ENCODE measurements at regions not wholly inside any gene's neighbourhood (a gene's known extent, or its start where the extent isn't known, plus 50 kb on each side); places are given as distances from the start of the nearest gene placed in this dataset.

DNA sequence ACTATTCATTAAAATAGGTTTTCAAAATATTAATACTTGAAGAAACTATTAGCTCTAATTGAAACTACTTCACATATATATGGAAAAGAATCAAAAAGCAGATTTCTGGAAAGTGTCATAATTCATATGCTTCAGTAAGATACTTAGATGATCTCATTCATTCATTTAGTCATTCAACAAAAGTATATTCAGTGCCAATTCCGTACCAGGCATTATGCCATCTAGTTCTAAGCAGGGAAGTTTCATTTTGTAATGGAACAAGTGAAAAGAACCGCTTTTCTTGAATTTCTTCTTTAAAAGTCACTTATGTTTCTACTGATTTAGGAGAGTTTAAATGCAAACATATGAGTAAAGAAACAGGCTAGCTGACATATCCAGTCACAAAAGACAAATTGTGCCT, 118.3 kb upstream of the FAM20A start:
- Mint-ChIP-seq H3K4me3 (no peak overlapping the region), H3K4me1 (no peaks in the 10 kb centered on the region), H3K9me3 (peaks cover 2% of the 10 kb centered on the region), H3K27me3 (ENCODE audit: low read depth) (no peaks in the 10 kb centered on the region), H3K27ac (ENCODE audit: unreplicated experiment) (no peak overlapping the region), H3K36me3 (ENCODE audit: low read depth) (no peaks in the 10 kb centered on the region)
- TF ChIP-seq, protein P1, sequence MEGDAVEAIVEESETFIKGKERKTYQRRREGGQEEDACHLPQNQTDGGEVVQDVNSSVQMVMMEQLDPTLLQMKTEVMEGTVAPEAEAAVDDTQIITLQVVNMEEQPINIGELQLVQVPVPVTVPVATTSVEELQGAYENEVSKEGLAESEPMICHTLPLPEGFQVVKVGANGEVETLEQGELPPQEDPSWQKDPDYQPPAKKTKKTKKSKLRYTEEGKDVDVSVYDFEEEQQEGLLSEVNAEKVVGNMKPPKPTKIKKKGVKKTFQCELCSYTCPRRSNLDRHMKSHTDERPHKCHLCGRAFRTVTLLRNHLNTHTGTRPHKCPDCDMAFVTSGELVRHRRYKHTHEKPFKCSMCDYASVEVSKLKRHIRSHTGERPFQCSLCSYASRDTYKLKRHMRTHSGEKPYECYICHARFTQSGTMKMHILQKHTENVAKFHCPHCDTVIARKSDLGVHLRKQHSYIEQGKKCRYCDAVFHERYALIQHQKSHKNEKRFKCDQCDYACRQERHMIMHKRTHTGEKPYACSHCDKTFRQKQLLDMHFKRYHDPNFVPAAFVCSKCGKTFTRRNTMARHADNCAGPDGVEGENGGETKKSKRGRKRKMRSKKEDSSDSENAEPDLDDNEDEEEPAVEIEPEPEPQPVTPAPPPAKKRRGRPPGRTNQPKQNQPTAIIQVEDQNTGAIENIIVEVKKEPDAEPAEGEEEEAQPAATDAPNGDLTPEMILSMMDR (conservative IDR thresholded peaks at IDR 0.05), result no peak
- DNase-seq (ENCODE audit: low read depth, low spot score), result no peak

DNA sequence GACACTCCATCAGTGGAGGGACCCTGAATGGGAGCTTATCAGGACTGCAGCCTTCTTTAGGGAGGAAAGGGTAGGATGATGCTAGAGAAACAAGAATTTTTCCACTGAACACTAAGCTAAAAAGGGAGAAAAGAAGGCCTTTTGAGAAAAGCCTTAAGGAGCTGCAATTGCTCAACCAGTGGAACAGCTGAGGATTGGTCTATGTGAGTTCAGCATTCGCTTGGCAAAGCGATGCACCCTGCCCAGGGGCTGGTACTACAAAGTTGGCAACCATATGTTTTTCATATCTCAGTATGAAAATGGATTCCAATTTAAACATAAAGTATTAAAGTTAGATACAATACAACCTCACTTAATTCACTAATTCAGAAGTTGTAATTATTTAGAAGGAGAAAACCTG, 117.8 kb upstream of the FAM20A start:
- Mint-ChIP-seq H3K36me3 (ENCODE audit: low read depth) (no peaks in the 10 kb centered on the region), H3K27ac (ENCODE audit: unreplicated experiment) (no peak overlapping the region), H3K27me3 (ENCODE audit: low read depth) (no peaks in the 10 kb centered on the region), H3K9me3 (peaks cover 2% of the 10 kb centered on the region), H3K4me3 (no peak overlapping the region), H3K4me1 (no peaks in the 10 kb centered on the region)
- DNase-seq (ENCODE audit: low read depth, low spot score), result no peak
- TF ChIP-seq, protein P1 (conservative IDR thresholded peaks at IDR 0.05), result no peak

DNA sequence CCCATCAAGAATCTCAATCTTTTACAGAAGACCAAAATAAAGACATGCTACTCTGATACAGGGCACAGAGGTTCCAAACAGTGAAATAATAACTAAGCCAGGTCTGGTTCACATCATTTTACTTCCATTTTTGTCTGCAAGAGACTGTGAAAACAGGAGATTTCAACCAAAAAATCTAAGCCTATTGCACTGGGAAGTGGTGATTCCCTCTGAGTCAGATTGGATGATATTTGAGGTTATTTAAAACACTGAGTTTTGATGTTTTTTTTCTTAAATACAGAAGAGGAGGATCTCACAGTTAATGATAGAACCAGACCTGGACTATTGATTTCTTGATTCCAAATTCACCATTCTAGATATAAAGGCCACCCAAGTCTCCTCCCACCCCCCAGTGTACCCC, 117.3 kb upstream of the FAM20A start:
- Mint-ChIP-seq H3K27me3 (ENCODE audit: low read depth) (no peaks in the 10 kb centered on the region), H3K4me1 (no peaks in the 10 kb centered on the region), H3K9me3 (peaks cover 2% of the 10 kb centered on the region), H3K36me3 (ENCODE audit: low read depth) (no peaks in the 10 kb centered on the region), H3K4me3 (no peak overlapping the region), H3K27ac (ENCODE audit: unreplicated experiment) (no peak overlapping the region)
- TF ChIP-seq, protein P1 (conservative IDR thresholded peaks at IDR 0.05), result no peak
- DNase-seq (ENCODE audit: low read depth, low spot score), result no peak

DNA sequence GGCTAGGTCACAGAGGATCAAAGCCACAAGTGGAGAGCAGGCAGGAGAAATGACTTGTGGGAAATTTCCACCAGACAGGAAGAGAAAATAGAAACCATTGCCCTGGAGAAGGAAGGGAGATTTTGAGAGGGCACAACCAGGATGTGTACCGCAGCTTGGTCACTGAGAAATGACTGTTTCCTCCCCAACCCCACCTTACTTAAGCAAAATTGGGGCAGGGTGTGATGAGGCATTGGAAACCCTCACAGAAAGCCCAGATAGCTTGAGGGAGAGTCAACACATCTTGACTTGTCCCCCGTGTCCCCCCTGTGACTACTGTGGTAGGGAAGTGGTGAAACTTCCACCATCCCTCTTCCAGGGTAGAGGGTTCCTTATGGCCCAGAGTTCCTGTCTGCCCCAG, 113.5 kb upstream of the FAM20A start:
- H3K36me3 Mint-ChIP-seq (ENCODE audit: low read depth), result no peaks in the 10 kb centered on the region
- H3K4me3 Mint-ChIP-seq, result no peak overlapping the region
- no peaks in the 10 kb centered on the region for H3K4me1 Mint-ChIP-seq
- H3K27me3 Mint-ChIP-seq (ENCODE audit: low read depth), result peaks cover 9% of the 10 kb centered on the region
- DNase-seq (ENCODE audit: low read depth, low spot score), result no peak
- TF ChIP-seq, protein P1 (conservative IDR thresholded peaks at IDR 0.05), result no peak
- no peak overlapping the region for H3K27ac Mint-ChIP-seq (ENCODE audit: unreplicated experiment)
- peaks cover 2% of the 10 kb centered on the region for H3K9me3 Mint-ChIP-seq

DNA sequence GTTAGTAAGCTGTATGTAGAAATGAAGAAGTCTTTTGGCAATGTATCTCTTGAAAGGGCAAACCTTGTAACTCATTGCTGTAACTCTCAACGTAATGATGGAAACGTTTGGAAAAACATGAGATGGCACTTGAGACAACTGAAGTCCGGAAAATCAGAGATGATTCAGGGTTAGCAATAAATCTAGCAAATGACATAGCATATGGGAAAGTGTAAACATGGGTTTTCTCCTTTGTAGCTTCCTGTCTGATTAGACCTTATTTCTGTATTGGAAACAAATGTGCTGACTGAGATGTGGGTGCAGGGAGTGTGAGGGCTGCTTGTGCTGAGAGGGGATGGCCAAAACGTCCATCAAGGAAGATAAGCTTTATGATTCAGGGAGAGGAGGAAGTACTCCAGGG, 110.7 kb upstream of the FAM20A start:
- H3K4me3 Mint-ChIP-seq, result no peak overlapping the region
- H3K36me3 Mint-ChIP-seq (ENCODE audit: low read depth), result no peaks in the 10 kb centered on the region
- DNase-seq (ENCODE audit: low read depth, low spot score), result no peak
- no peak overlapping the region for H3K27ac Mint-ChIP-seq (ENCODE audit: unreplicated experiment)
- TF ChIP-seq, protein P1 (conservative IDR thresholded peaks at IDR 0.05), result no peak
- H3K4me1 Mint-ChIP-seq, result no peaks in the 10 kb centered on the region
- H3K27me3 Mint-ChIP-seq (ENCODE audit: low read depth), result peaks cover 9% of the 10 kb centered on the region
- no peaks in the 10 kb centered on the region for H3K9me3 Mint-ChIP-seq

DNA sequence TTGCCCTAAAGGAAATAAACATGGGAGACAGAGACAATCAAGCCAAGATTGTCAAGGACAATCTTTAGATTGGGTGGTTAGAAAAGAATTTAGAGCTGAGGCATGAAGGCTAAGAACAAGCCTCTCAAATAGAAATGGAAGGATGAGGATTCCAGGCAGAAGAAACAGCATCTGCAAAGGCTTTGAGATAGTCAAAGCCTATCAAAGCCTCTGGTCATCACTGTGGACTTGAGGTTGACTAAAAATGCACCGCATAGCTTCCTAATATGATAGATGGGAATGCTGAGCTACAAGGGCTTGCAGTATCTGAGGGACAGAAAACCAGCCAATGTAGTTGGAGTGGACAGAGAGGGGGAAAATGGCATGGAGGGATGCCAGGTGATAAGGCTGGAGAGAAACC, 109.8 kb upstream of the FAM20A start:
- H3K4me1 Mint-ChIP-seq, result no peaks in the 10 kb centered on the region
- no peak for DNase-seq (ENCODE audit: low read depth, low spot score)
- no peak overlapping the region for H3K27ac Mint-ChIP-seq (ENCODE audit: unreplicated experiment)
- H3K4me3 Mint-ChIP-seq, result no peak overlapping the region
- TF ChIP-seq, protein P1 (conservative IDR thresholded peaks at IDR 0.05), result no peak
- H3K9me3 Mint-ChIP-seq, result no peaks in the 10 kb centered on the region
- H3K27me3 Mint-ChIP-seq (ENCODE audit: low read depth), result peaks cover 9% of the 10 kb centered on the region
- no peaks in the 10 kb centered on the region for H3K36me3 Mint-ChIP-seq (ENCODE audit: low read depth)
